Transverse colon (tissue), 4 donors: ENCODE measurements at regions not wholly inside any gene's neighbourhood (a gene's known extent, or its start where the extent isn't known, plus 50 kb on each side); places are given as distances from the start of the nearest gene placed in this dataset.

Source experiments
- DNase-seq: peaks from one replicate; pipeline ENCODE4 v3.0.0-alpha.2; 2019
- H3K27ac ChIP-seq, 4 donors: fragments of 200-600 bp; sonication (generic); 2 replicates each; pipeline ENCODE4 v1.5.1; 2016 to 2018; ENCODE audit warnings: inconsistent platforms in 4 of 4
- H3K27me3 ChIP-seq: fragments of 200-600 bp; sonication (generic); 2 replicates; pipeline ENCODE4 v1.5.1; 2017; ENCODE audit warnings: inconsistent platforms
- H3K36me3 ChIP-seq, 4 donors: fragments of 200-600 bp; sonication (generic); 2 replicates each; pipeline ENCODE4 v1.5.1; 2017 to 2019; ENCODE audit warnings: inconsistent platforms in 4 of 4
- H3K4me1 ChIP-seq, 4 donors: fragments of 200-600 bp; sonication (generic); 2 replicates each; pipeline ENCODE4 v1.5.1; 2017 to 2020; ENCODE audit warnings: inconsistent platforms in 4 of 4
- H3K4me3 ChIP-seq, 4 donors: fragments of 200-600 bp; sonication (generic); 1 replicate in 1 of 4; 2 replicates in 3 of 4; pipeline versions ENCODE4 v1.5.1 to v1.6.1; 2017 to 2019; ENCODE audit warnings: inconsistent platforms in 4 of 4
- H3K9me3 ChIP-seq, 2 donors: fragments of 200-600 bp; sonication (generic); 2 replicates each; pipeline ENCODE4 v1.5.1; 2017 to 2019; ENCODE audit warnings: inconsistent platforms in 2 of 2
- EP300 ChIP-seq: sonication (generic); formaldehyde crosslinking; IDR thresholded peaks from one replicate; pipeline ENCODE4 v1.6.1; 2017; ENCODE audit warnings: antibody characterized with exemption, low read depth
- POLR2A ChIP-seq: fragments of 450-650 bp; IDR thresholded peaks from one replicate; pipeline ENCODE4 v1.6.1; 2016; ENCODE audit warnings: antibody characterized with exemption, mild to moderate bottlenecking, moderate library complexity
- POLR2AphosphoS5 ChIP-seq, 3 donors: sonication (generic); formaldehyde crosslinking; IDR thresholded peaks; one replicate each; pipeline ENCODE4 v1.6.1; 2016; ENCODE audit warnings: antibody characterized with exemption in 3 of 3
- WGBS, 2 donors: methylation state at CpG; one replicate each; pipeline ENCODE4 v1.1.5; 2018; ENCODE audit warnings: low coverage in 1 of 2; 5-methylcytosine and 5-hydroxymethylcytosine counted together
- in situ Hi-C, 4 donors: fragments of 200-750 bp; cut with MboI; loops; one replicate each; pipeline versions ENCODE4 v1.15.0 to v1.15.1; 2017; ENCODE audit warnings: low sequenced_read_pairs in 3 of 4, low pct_ligation_motif_present in 1 of 4, low pct_unique_long_range_greater_than_20kb in 1 of 4
- intact Hi-C: fragments of 100-400 bp; cut with DNase I; formaldehyde crosslinking; loops from one replicate; pipeline ENCODE4 v1.15.1; 2023; ENCODE audit warnings: low total_unique reads
- TF ChIP-seq, protein P1 (sequence below), 5 experiments: fragments of 200-600 bp in 3 of 5; fragments of 450-650 bp in 2 of 5; sonication (generic) in 3 of 5; IDR thresholded peaks; 1 replicate in 2 of 5; 2 replicates in 3 of 5; pipeline ENCODE4 v1.5.1; 2016 to 2017; ENCODE audit warnings: antibody characterized with exemption in 5 of 5, inconsistent platforms in 3 of 5, mild to moderate bottlenecking in 2 of 5, moderate library complexity in 1 of 5

DNA sequence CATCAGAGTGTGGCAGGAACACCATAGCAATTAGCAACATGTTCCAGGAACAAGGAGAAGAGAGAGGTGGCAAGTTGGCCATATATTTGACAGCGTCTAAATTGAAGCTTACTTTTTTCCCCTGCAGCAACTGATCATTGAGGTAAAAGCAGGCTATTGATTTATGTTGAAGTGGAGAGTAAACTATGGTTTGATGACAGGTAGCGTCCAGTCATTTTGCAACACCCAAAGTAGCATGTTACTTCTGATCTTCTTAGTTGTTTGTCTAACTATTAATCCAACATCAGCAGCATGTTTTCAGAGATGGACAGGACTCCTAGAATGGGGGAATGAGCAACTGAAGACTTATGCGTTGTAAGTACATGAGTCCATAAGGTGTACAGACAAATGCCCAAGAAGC, 225.8 kb downstream of the ZPLD1 start:
- TF ChIP-seq, protein P1, sequence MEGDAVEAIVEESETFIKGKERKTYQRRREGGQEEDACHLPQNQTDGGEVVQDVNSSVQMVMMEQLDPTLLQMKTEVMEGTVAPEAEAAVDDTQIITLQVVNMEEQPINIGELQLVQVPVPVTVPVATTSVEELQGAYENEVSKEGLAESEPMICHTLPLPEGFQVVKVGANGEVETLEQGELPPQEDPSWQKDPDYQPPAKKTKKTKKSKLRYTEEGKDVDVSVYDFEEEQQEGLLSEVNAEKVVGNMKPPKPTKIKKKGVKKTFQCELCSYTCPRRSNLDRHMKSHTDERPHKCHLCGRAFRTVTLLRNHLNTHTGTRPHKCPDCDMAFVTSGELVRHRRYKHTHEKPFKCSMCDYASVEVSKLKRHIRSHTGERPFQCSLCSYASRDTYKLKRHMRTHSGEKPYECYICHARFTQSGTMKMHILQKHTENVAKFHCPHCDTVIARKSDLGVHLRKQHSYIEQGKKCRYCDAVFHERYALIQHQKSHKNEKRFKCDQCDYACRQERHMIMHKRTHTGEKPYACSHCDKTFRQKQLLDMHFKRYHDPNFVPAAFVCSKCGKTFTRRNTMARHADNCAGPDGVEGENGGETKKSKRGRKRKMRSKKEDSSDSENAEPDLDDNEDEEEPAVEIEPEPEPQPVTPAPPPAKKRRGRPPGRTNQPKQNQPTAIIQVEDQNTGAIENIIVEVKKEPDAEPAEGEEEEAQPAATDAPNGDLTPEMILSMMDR (IDR thresholded peaks at IDR 0.05), result no peak
- TF ChIP-seq POLR2AphosphoS5 (IDR thresholded peaks at IDR 0.05), result no peak
- no peak for TF ChIP-seq POLR2A
- TF ChIP-seq EP300, result no peak
- H3K9me3 ChIP-seq, result no peaks in the 10 kb centered on the region
- no peaks in the 10 kb centered on the region for H3K4me1 ChIP-seq
- H3K27ac ChIP-seq, result no peak overlapping the region
- no peaks in the 10 kb centered on the region for H3K36me3 ChIP-seq
- WGBS, 2 donors, result 89 to 96% methylated on average over 3 of the region's 3 CpGs
- in situ Hi-C loops, result no loop called here
- intact Hi-C loops, result no loop called here
- H3K27me3 ChIP-seq, result no peaks in the 10 kb centered on the region
- no peak for DNase-seq
- H3K4me3 ChIP-seq, result no peak overlapping the region

DNA sequence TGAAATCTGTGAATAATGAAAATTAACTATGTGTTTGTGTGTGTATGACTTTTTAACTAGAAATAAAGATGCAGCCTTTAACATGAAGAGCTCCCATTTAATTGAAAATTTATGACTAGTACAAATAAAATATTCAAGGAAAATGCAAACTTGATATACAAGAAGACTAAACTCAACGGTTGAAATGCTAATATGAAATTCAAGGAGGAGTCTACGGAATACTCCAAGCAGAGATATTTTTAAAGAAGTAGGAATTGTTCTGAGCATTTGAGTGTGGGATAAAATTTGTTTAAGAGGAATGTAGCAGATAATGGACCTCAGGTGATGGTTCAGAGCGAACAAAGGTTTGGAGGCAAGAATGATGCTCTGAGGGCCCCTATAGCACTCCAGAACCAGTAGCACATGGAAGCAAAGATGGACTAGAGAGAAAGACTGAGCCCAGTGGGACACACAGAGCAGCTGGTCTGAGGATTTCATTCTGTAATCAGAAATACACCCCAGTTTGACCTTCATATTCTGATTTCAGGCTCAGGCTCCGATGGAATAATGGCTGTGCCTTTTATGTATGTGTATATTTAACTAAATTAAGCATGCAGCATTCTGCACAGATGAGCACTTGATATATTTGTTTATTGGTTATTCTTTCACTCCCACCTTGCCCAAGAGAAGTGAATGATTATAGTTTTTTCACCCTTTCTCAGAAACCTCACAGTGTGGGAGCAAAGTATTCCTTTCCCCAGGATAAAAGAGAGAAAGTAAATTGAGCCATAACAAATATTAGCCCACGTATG, 227.1 kb downstream of the ZPLD1 start:
- H3K4me3 ChIP-seq, result no peak overlapping the region
- intact Hi-C loops (no loop called here), in situ Hi-C loops (no loop called here)
- no peak for DNase-seq
- no peaks in the 10 kb centered on the region for H3K9me3 ChIP-seq
- no peaks in the 10 kb centered on the region for H3K36me3 ChIP-seq
- H3K27ac ChIP-seq, result no peak overlapping the region
- 69 to 74% methylated on average over 4 to 5 of the region's 5 CpGs for WGBS, 2 donors
- no peaks in the 10 kb centered on the region for H3K4me1 ChIP-seq
- TF ChIP-seq, protein P1 (IDR thresholded peaks at IDR 0.05), result no peak
- TF ChIP-seq EP300 (no peak), POLR2A (no peak), POLR2AphosphoS5 (IDR thresholded peaks at IDR 0.05) (no peak)
- H3K27me3 ChIP-seq, result no peaks in the 10 kb centered on the region

DNA sequence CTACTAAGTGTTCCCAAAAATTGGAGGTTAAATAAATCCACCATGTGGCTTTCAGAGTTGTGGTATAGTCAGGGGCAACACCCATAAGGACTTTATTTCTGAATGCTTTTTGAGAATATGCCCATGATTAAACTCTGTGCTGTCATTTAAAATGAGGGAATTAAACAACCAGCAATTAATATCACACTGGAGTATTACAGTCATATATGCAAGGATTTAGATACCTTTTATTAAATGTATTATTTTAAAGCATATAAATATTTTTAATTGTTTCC, 227.6 kb downstream of the ZPLD1 start:
- intact Hi-C loops (no loop called here), in situ Hi-C loops (no loop called here)
- TF ChIP-seq EP300 (no peak), POLR2AphosphoS5 (IDR thresholded peaks at IDR 0.05) (no peak), POLR2A (no peak)
- TF ChIP-seq, protein P1 (IDR thresholded peaks at IDR 0.05), result no peak
- H3K27me3 ChIP-seq, result no peaks in the 10 kb centered on the region
- no peaks in the 10 kb centered on the region for H3K4me1 ChIP-seq
- H3K27ac ChIP-seq, result no peak overlapping the region
- no peaks in the 10 kb centered on the region for H3K9me3 ChIP-seq
- no peak overlapping the region for H3K4me3 ChIP-seq
- DNase-seq, result no peak
- H3K36me3 ChIP-seq, result no peaks in the 10 kb centered on the region

DNA sequence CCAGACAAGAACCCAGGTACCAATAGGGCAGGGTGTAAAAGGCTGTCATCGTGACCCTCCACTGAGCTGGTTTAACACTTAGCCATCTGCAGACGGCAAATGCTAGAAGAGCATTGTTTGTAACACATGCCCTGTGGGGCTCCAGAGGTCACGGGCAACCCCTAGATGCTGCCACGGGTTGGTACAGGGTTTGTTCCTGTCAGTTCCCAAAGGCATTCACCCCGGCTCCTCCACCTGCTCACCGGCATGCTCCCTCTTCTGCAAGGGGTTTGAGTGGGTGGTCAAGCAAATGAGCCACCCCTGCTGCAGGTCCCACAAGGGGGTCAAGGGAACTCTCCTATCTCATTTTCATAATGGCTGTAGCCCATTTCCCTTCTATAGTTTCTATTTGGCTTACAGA, 229.3 kb downstream of the ZPLD1 start:
- Histone ChIP-seq H3K27me3 (no peaks in the 10 kb centered on the region), H3K27ac (no peak overlapping the region), H3K4me3 (no peak overlapping the region), H3K36me3 (no peaks in the 10 kb centered on the region), H3K9me3 (no peaks in the 10 kb centered on the region), H3K4me1 (no peaks in the 10 kb centered on the region)
- DNase-seq, result no peak
- 64 to 87% methylated on average over 4 to 6 of the region's 6 CpGs for WGBS, 2 donors
- intact Hi-C loops, result no loop called here
- in situ Hi-C loops, result no loop called here
- TF ChIP-seq, protein P1 (IDR thresholded peaks at IDR 0.05), result no peak
- no peak for TF ChIP-seq POLR2AphosphoS5 (IDR thresholded peaks at IDR 0.05)
- no peak for TF ChIP-seq EP300
